Smooth muscle cell (in vitro differentiated cells): ENCODE measurements at regions not wholly inside any gene's neighbourhood (a gene's known extent, or its start where the extent isn't known, plus 50 kb on each side); places are given as distances from the start of the nearest gene placed in this dataset.

ENCODE experiments used
- DNase-seq: peaks from one replicate; lab custom pipeline; 2025; ENCODE audit not compliant: unreplicated experiment; lab: John Stamatoyannopoulos, UW
- H2AFZ ChIP-seq: fragments of 200-600 bp; sonication (generic); 2 replicates; pipeline ENCODE4 v1.6.0; 2016; ENCODE audit warnings: antibody characterized with exemption, low read depth, mild to moderate bottlenecking
- H3F3A ChIP-seq: fragments of 200-600 bp; sonication (generic); 2 replicates; pipeline ENCODE4 v1.6.0; 2017; ENCODE audit warnings: antibody characterized with exemption, low read depth
- H3K27ac ChIP-seq: fragments of 200-600 bp; sonication (generic); 2 replicates; pipeline ENCODE4 v1.5.1; 2016; ENCODE audit warnings: low read depth, mild to moderate bottlenecking
- H3K27me3 ChIP-seq: fragments of 200-600 bp; sonication (generic); 2 replicates; pipeline ENCODE4 v1.6.1; 2016; ENCODE audit warnings: low read depth, mild to moderate bottlenecking
- H3K36me3 ChIP-seq: fragments of 200-600 bp; sonication (generic); 2 replicates; pipeline ENCODE4 v1.5.1; 2016; ENCODE audit warnings: low read depth
- H3K4me1 ChIP-seq: fragments of 200-600 bp; sonication (generic); 2 replicates; pipeline ENCODE4 v1.5.1; 2016; ENCODE audit warnings: low read depth
- H3K4me2 ChIP-seq: fragments of 200-600 bp; sonication (generic); 2 replicates; pipeline ENCODE4 v1.6.0; 2016; ENCODE audit warnings: mild to moderate bottlenecking
- H3K4me3 ChIP-seq: fragments of 200-600 bp; sonication (generic); 2 replicates; pipeline ENCODE4 v1.5.1; 2016; ENCODE audit warnings: mild to moderate bottlenecking
- H3K79me2 ChIP-seq: fragments of 200-600 bp; sonication (generic); 2 replicates; pipeline ENCODE4 v1.6.0; 2016; ENCODE audit warnings: low read depth, mild to moderate bottlenecking
- H3K9ac ChIP-seq: fragments of 200-600 bp; sonication (generic); 2 replicates; pipeline ENCODE4 v1.6.0; 2016; ENCODE audit warnings: low read depth
- H3K9me3 ChIP-seq: fragments of 200-600 bp; sonication (generic); replicated peaks from 2 replicates; pipeline ENCODE4 v1.5.1; 2016; ENCODE audit warnings: low read depth
- H4K20me1 ChIP-seq: fragments of 200-600 bp; sonication (generic); 2 replicates; pipeline ENCODE4 v1.6.0; 2016; ENCODE audit warnings: low read depth
- WGBS: methylation state at CpG from one replicate; pipeline ENCODE4 v1.1.7; 2016; ENCODE audit warnings: low lambda C conversion rate; 5-methylcytosine and 5-hydroxymethylcytosine counted together
- TF ChIP-seq, protein P1 (sequence below): fragments of 200-600 bp; sonication (generic); IDR thresholded peaks from 2 replicates; pipeline ENCODE4 v1.5.1; 2017; ENCODE audit warnings: borderline replicate concordance, mild to moderate bottlenecking, antibody characterized with exemption; ENCODE audit not compliant: insufficient read depth, poor library complexity, severe bottlenecking

GRCh38 chr4:136097676-136098075, 1434.6 kb downstream of the PCDH18 start:
- Histone ChIP-seq H3K36me3 (no peaks in the 10 kb centered on the region), H3K27ac (no peak overlapping the region), H2AFZ (no peak overlapping the region), H3K9ac (no peak overlapping the region), H3K4me2 (no peak overlapping the region), H3K9me3 (no peaks in the 10 kb centered on the region), H4K20me1 (no peaks in the 10 kb centered on the region), H3K4me1 (peaks cover 4% of the 10 kb centered on the region), H3K4me3 (no peak overlapping the region), H3K79me2 (no peaks in the 10 kb centered on the region), H3K27me3 (no peaks in the 10 kb centered on the region), H3F3A (no peaks in the 10 kb centered on the region)
- TF ChIP-seq, protein P1, sequence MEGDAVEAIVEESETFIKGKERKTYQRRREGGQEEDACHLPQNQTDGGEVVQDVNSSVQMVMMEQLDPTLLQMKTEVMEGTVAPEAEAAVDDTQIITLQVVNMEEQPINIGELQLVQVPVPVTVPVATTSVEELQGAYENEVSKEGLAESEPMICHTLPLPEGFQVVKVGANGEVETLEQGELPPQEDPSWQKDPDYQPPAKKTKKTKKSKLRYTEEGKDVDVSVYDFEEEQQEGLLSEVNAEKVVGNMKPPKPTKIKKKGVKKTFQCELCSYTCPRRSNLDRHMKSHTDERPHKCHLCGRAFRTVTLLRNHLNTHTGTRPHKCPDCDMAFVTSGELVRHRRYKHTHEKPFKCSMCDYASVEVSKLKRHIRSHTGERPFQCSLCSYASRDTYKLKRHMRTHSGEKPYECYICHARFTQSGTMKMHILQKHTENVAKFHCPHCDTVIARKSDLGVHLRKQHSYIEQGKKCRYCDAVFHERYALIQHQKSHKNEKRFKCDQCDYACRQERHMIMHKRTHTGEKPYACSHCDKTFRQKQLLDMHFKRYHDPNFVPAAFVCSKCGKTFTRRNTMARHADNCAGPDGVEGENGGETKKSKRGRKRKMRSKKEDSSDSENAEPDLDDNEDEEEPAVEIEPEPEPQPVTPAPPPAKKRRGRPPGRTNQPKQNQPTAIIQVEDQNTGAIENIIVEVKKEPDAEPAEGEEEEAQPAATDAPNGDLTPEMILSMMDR = no peak
- WGBS = 97% methylated on average over 4 of the region's 4 CpGs
- DNase-seq = no peak

- H3K36me3 ChIP-seq = no peaks in the 10 kb centered on the region
- 87% methylated on average over 4 of the region's 4 CpGs for WGBS
- no peak for DNase-seq
Observed at GRCh38 chr4:136088211-136088867, 1444.0 kb downstream of the PCDH18 start.

DNA sequence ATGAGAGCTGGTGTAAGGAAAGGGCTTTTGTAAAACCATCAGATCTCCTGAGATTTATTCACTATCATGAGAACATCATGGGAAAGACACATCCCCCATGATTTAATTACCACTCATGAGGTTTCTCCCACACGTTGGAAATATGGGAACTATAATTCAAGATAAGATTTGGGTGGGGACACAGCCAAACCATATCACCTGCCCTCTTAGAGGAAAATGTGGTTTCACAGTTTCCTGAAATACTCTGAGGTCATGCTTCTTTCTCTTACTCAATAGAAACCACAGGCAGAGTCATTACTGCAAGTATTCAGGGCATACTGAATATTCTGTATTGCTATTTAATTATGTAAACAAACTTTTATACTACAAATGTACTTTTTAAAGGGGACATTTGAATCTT, 1453.3 kb downstream of the PCDH18 start:
- Histone ChIP-seq H3K27me3 (no peaks in the 10 kb centered on the region), H3K36me3 (no peaks in the 10 kb centered on the region), H3F3A (no peaks in the 10 kb centered on the region), H3K4me2 (no peak overlapping the region), H3K79me2 (no peaks in the 10 kb centered on the region), H3K9ac (no peak overlapping the region), H3K9me3 (no peaks in the 10 kb centered on the region), H3K4me3 (no peak overlapping the region), H2AFZ (no peak overlapping the region), H3K27ac (no peak overlapping the region), H3K4me1 (no peaks in the 10 kb centered on the region), H4K20me1 (no peaks in the 10 kb centered on the region)
- no peak for DNase-seq
- WGBS = 58% methylated on average over 1 of the region's 1 CpG
- TF ChIP-seq, protein P1 = no peak

More at GRCh38 chr4:136088211-136088867, 1444.0 kb downstream of the PCDH18 start:
- no peak overlapping the region for H3K4me2 ChIP-seq
- no peak overlapping the region for H3K4me3 ChIP-seq
- H3K9ac ChIP-seq = no peak overlapping the region
- TF ChIP-seq, protein P1 = no peak
- H3K27me3 ChIP-seq = no peaks in the 10 kb centered on the region
- H4K20me1 ChIP-seq = no peaks in the 10 kb centered on the region
- H2AFZ ChIP-seq = no peak overlapping the region
- no peaks in the 10 kb centered on the region for H3K79me2 ChIP-seq
- no peaks in the 10 kb centered on the region for H3F3A ChIP-seq
- H3K9me3 ChIP-seq = no peaks in the 10 kb centered on the region
- H3K27ac ChIP-seq = no peak overlapping the region
- H3K4me1 ChIP-seq = peaks cover 19% of the 10 kb centered on the region

DNA sequence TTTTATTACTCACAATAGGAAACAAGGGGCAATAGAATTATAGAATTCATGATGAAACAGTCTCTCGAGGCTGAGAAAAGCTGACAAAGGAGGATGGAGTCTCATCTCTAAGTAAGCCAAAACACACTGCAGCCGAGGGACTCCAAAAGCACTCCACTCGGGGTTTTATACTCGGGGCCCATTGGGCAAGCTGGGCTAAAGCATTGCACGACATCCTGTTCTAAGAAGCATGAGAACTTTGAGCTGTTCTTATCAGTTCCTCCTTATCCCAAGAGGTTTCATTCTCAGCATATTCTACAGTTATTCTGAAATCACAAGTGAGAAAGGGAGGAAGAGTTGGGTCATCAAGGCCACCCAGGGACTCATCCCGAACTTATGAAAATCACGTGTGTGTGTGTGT, 1475.5 kb downstream of the PCDH18 start:
- no peak overlapping the region for H3K9ac ChIP-seq
- no peak overlapping the region for H3K4me3 ChIP-seq
- H3K4me1 ChIP-seq = no peaks in the 10 kb centered on the region
- H3K79me2 ChIP-seq = no peaks in the 10 kb centered on the region
- H2AFZ ChIP-seq = no peak overlapping the region
- no peak overlapping the region for H3K4me2 ChIP-seq
- H3K36me3 ChIP-seq = no peaks in the 10 kb centered on the region
- TF ChIP-seq, protein P1 = no peak
- H3K9me3 ChIP-seq = no peaks in the 10 kb centered on the region
- WGBS = 89% methylated on average over 7 of the region's 7 CpGs
- H3F3A ChIP-seq = no peaks in the 10 kb centered on the region
- no peak overlapping the region for H3K27ac ChIP-seq
- no peaks in the 10 kb centered on the region for H3K27me3 ChIP-seq
- DNase-seq = no peak
- no peaks in the 10 kb centered on the region for H4K20me1 ChIP-seq
